ENCODE measurements at regions not wholly inside any gene's neighbourhood (a gene's known extent, or its start where the extent isn't known, plus 50 kb on each side); places are given as distances from the start of the nearest gene placed in this dataset.

DNA sequence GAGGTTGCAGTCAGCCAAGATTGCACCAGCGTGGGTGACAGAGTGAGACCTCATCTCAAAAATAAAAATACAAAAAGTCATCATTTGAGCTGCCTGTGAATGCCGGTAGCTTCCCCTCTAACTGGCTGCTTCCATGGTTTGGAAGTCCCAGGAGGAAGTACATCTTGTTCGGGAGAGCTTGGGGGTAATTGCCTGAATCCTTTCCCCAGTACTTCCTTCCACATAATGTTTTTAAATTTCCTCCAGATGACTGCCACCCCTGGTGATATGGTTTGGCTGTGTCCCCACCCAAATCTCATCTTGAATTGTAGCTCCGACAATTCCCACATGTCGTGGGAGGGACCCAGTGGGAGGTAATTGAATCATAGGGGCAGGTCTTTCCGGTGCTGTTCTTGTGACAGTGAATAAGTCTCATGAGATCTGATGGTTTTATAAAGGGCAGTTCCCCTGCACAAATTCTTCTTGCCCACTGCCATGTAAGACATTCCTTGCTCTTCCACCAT lies 87.2 kb downstream of the SPRING1 start:
- DNase-seq = no peak

DNA sequence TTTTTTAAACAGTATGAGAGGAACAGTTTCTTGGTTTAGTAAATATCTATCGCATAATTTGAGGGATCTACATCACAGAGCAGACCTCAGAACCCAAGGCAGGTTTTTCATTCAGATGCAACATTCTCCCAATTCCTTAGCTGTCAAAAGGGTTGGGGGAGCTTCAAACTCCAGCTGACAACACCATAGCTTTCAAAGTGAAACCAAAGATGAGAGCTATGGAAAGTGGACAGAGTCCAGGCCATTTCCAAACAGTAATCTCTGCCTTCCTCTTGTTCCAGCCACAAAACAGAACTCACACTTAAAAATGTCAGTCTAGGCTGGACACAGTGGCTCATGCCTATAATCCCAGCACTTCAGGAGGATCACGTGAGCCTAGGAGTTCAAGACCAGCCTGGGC lies 87.8 kb downstream of the SPRING1 start:
- DNase-seq = no peak

DNA sequence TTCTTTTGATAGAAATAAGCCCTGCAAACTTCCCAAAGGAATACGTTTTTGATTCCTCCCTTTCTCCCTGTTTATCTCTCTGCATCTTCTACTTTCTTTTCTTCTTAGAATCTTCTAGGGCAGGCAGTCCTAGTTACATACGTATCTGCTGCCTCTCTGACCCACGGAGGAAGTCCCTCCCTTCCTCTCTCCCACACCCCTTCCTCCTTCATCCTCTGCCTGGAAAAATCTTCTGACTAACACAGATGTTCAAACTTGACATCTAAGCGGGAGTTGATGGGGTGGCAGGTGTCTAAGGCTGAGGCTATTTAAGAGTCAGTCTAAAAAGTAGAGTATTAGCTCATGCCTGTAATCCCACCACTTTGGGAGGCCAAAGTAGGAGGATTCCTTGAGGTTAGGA lies 88.6 kb downstream of the MAP1LC3B2 start:
- no peak for DNase-seq

DNA sequence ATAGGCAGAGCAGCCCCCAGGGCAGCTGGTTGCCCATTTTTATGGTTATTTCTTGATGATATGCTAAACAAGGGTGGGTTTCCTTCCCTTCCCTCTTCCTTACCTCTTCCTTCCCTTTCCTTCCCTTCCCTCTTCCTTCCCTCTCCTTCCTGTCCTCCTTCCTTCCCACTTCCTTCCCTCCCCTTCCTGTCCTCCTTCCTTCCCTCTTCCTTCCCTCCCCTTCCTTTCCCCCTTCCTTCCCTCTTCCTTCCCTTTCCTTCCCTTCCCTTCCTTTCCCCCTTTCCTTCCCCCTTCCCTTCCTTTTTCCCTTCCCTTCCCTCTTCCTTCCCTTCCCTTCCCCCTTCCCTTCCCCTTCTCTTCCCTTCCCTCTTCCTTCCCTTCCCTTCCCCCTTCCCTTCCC lies 87.7 kb downstream of the MAP1LC3B2 start:
- DNase-seq = no peak

DNA sequence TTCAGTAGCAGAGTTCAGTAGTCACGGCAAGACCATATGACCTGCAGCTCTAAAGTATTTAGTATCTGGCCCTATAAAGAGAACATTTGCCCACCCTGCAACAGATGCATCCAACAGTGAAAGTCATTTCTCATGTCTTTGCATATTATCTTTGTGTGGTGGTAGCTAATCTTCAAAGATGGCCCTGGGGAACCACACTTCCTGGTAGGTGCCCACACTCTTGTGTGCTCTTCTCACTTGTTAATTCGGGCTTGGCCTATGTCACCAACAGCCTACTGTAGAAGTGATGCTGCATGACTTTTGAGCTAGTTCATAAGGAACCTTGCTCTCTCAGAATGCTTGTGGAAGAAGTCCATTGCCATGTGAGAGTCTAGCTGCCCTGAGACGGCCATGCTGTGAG lies 85.6 kb downstream of the MAP1LC3B2 start:
- no peak for DNase-seq

- DNase-seq = peak; percentile 82
Measured at GRCh38 chr12:116642683-116643082, 83.5 kb downstream of the MAP1LC3B2 start.

DNA sequence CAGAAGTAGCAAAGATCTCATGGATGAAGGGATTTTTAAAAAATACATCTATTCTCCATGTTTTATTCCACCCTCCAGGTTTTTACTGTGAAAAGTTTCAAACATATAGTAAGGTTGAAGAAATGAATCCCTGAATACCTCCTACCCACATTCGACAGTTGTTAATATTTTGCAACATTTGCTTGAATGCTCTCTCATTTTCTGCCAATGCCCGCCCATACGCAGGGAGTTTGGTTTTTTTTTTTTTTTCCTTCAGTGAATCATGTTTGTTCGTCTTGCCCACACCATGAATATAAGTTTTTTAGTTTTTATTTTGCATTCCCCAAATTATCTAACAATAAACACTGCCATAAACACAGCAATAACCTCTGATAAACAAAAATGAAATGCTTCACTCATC lies 82.9 kb downstream of the MAP1LC3B2 start:
- DNase-seq = peak; percentile 27

GRCh38 chr12:116640281-116640680 lies 81.1 kb downstream of the MAP1LC3B2 start:
- DNase-seq = no peak

GRCh38 chr12:116639765-116640164 lies 80.6 kb downstream of the MAP1LC3B2 start:
- DNase-seq = no peak

DNA sequence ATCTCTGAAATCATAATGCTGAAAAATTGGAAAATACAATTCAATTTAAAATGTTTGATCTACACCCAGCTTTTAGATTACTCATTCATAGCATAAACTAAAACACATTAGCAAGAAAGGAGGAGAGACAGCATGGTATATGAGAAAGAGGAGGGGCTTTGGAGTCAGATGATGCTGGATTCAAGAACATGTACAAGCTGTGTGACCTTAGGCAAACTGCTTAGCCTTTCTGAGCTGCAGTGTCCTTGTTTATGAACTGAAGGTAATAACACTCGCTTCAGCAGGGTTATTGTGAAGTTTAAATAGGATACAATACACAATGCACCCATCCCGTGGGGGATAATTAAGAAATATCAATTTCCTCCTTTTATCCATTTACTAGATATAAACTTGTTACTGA lies 79.2 kb downstream of the MAP1LC3B2 start:
- no peak for DNase-seq

GRCh38 chr12:116637589-116638150 lies 78.5 kb downstream of the MAP1LC3B2 start:
- no peak for DNase-seq

- no peak for DNase-seq
Measured at GRCh38 chr12:116636608-116637519, 77.7 kb downstream of the MAP1LC3B2 start.

GRCh38 chr12:116635487-116635886 lies 76.3 kb downstream of the MAP1LC3B2 start:
- peak; percentile 87 for DNase-seq

- DNase-seq = no peak
Measured at GRCh38 chr12:116633476-116633875, 74.3 kb downstream of the MAP1LC3B2 start.

- no peak for DNase-seq
Measured at GRCh38 chr12:116631619-116632018, 72.4 kb downstream of the MAP1LC3B2 start.

DNA sequence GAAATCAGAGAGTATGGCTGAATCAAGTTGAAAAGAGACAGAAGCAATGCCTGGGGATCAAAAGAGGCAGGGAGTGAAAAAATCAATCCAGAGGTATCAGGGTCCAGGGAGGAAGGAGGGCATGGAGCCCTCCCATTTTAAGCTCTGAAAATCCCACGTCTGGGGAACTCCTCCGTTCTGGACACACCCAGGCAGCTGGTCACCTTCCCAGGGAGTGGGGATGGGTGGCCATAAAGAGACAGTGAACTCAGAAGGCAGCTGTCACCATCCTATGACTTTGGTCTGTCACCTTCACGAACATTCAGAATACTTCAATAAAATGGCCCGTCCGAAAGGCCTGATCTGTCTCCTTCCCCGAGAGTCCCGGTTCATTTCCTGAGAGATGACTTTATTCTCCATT lies 71.6 kb downstream of the MAP1LC3B2 start:
- DNase-seq = no peak

DNA sequence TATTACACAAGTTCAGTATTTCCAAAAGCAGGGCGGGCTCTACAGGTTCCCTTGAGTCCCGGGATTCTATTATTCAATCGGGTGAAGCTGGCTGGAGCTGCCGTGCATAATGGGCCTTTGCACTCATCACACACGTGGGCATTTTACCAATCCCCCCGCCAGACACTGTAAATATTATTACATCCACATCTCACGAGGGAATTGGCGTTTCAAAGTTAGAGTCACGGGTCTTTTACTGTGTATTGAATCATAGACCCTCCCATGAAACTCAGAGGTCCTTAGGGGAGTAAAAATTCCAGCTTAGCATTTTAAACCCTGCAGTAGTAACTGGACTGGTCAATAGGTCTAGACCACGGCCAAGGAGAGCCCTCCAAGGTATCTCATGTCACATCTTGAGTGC lies 70.3 kb downstream of the MAP1LC3B2 start:
- DNase-seq = no peak

- DNase-seq = no peak
Measured at GRCh38 chr12:116628989-116629388, 69.8 kb downstream of the MAP1LC3B2 start.

DNA sequence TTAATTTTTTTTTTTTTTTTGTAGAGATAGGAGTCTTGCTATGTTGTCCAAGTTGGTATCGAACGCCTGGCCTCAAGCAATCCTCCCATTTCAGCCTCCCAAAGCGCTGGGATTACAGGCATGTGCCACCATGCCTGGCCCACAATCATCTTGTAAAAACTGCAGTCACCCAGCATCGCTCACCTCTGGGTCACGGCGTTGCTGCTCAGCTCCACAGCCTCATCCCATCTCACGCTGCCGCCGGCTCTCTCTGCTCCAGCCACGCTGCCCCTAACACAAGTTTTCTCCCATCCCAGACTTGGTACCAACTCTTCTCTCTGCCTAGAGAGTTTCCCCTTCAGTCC lies 69.2 kb downstream of the MAP1LC3B2 start:
- DNase-seq = no peak

Data from hematopoietic multipotent progenitor cell treated with erythropoietin and hydrocortisone succinate and interleukin-3 and kit ligand, for 4 days (in vitro differentiated cells).